B cell (primary cell): ENCODE measurements at regions not wholly inside any gene's neighbourhood (a gene's known extent, or its start where the extent isn't known, plus 50 kb on each side); places are given as distances from the start of the nearest gene placed in this dataset.

Experiments
- CTCF ChIP-seq: fragments of 200-600 bp; IDR thresholded peaks from one replicate; pipeline ENCODE4 v1.8.0; 2022; ENCODE audit warnings: antibody characterized with exemption, mild to moderate bottlenecking
- EZH2 ChIP-seq: IDR thresholded peaks from 2 replicates; pipeline ENCODE4 v1.6.1; 2012; ENCODE audit warnings: borderline replicate concordance, low read depth, mild to moderate bottlenecking, moderate library complexity, low read length; ENCODE audit not compliant: insufficient read depth, poor library complexity, severe bottlenecking

GRCh38 chr2:234271338-234271737 is 220.8 kb downstream of the SPP2 start:
- TF ChIP-seq CTCF (no peak), EZH2 (no peak)
